ENCODE measurements at regions not wholly inside any gene's neighbourhood (a gene's known extent, or its start where the extent isn't known, plus 50 kb on each side); places are given as distances from the start of the nearest gene placed in this dataset.

DNA sequence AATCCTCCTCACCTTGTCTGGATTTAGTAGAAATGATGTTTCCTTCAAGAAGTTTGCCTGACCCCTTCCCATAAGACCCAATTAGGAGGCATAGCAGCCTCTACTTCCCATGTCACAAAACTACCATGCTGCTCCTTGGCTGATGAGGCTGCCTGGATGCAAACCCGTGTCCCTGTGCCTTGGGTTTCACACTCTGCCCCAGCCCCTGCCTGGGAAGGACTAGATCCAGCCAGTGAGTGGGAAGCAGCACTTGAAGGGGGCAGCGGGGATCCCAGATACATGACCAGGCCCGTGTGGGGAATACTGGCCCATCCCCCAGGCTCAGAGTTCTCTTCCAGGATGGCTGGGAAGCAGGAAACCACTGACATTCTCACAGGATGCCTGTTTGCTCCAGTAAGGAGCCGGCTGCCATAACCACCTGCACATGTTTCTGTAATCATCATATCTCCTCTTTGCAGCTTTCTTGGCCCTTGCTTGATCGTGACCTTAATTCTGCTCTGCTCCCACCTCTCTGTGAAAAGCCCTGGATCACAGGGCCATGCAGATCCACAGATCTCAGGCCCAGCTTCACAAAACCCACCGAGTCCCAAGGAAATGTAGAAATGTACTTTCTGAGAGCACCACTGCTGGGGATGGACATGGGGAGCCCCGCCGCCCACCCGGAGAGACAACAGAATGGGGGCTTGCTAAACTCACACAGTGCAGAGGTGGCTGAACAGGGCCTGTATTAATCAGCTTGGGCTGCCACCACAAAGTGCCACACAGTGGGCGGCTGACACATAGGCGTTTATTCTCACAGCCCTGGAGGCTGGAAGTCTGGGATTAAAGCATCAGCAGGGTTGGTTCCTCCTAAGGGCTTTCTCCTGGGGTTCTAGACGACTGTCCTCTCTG lies 287.8 kb upstream of the IGFBP3 start (continued):
- TF ChIP-seq, protein P1, sequence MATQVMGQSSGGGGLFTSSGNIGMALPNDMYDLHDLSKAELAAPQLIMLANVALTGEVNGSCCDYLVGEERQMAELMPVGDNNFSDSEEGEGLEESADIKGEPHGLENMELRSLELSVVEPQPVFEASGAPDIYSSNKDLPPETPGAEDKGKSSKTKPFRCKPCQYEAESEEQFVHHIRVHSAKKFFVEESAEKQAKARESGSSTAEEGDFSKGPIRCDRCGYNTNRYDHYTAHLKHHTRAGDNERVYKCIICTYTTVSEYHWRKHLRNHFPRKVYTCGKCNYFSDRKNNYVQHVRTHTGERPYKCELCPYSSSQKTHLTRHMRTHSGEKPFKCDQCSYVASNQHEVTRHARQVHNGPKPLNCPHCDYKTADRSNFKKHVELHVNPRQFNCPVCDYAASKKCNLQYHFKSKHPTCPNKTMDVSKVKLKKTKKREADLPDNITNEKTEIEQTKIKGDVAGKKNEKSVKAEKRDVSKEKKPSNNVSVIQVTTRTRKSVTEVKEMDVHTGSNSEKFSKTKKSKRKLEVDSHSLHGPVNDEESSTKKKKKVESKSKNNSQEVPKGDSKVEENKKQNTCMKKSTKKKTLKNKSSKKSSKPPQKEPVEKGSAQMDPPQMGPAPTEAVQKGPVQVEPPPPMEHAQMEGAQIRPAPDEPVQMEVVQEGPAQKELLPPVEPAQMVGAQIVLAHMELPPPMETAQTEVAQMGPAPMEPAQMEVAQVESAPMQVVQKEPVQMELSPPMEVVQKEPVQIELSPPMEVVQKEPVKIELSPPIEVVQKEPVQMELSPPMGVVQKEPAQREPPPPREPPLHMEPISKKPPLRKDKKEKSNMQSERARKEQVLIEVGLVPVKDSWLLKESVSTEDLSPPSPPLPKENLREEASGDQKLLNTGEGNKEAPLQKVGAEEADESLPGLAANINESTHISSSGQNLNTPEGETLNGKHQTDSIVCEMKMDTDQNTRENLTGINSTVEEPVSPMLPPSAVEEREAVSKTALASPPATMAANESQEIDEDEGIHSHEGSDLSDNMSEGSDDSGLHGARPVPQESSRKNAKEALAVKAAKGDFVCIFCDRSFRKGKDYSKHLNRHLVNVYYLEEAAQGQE (IDR thresholded peaks at IDR 0.05; ENCODE audit: low read depth) = no peak
- TF ChIP-seq RAD21 (IDR thresholded peaks at IDR 0.05; ENCODE audit: low read depth) (no peak), POLR2A (IDR thresholded peaks at IDR 0.05; ENCODE audit: borderline replicate concordance, extremely low read depth, insufficient read depth, insufficient read length) (no peak), FOSL1 (IDR thresholded peaks at IDR 0.05; ENCODE audit: low read depth) (no peak), EGR1 (IDR thresholded peaks at IDR 0.05; ENCODE audit: low read depth) (no peak), TCF7L2 (IDR thresholded peaks at IDR 0.05; ENCODE audit: borderline replicate concordance, extremely low read depth, insufficient read depth, insufficient read length) (no peak), JUND (IDR thresholded peaks at IDR 0.05) (no peak)
- TF ChIP-seq, protein P2, sequence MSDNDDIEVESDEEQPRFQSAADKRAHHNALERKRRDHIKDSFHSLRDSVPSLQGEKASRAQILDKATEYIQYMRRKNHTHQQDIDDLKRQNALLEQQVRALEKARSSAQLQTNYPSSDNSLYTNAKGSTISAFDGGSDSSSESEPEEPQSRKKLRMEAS (IDR thresholded peaks at IDR 0.05) = no peak
- TF ChIP-seq, protein P3, sequence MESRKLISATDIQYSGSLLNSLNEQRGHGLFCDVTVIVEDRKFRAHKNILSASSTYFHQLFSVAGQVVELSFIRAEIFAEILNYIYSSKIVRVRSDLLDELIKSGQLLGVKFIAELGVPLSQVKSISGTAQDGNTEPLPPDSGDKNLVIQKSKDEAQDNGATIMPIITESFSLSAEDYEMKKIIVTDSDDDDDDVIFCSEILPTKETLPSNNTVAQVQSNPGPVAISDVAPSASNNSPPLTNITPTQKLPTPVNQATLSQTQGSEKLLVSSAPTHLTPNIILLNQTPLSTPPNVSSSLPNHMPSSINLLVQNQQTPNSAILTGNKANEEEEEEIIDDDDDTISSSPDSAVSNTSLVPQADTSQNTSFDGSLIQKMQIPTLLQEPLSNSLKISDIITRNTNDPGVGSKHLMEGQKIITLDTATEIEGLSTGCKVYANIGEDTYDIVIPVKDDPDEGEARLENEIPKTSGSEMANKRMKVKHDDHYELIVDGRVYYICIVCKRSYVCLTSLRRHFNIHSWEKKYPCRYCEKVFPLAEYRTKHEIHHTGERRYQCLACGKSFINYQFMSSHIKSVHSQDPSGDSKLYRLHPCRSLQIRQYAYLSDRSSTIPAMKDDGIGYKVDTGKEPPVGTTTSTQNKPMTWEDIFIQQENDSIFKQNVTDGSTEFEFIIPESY (IDR thresholded peaks at IDR 0.05; ENCODE audit: extremely low read depth, insufficient replicate concordance, low read length) = no peak
